ENCODE measurements at regions not wholly inside any gene's neighbourhood (a gene's known extent, or its start where the extent isn't known, plus 50 kb on each side); places are given as distances from the start of the nearest gene placed in this dataset.

GRCh38 chr17:53017227-53017626 lies 805.5 kb upstream of the KIF2B start:
- DNase-seq (ENCODE audit: low spot score in 2 of 2): no peak
- TF ChIP-seq POLR2A (IDR thresholded peaks at IDR 0.05) (no peak), CTCF (IDR thresholded peaks at IDR 0.05) (no peak)
- intact Hi-C loops (cut with DNase I; ENCODE audit: low total_unique reads): no loop called here
- no peak overlapping the region for H3K4me3 ChIP-seq (ENCODE audit: low read depth, poor library complexity, severe bottlenecking)

- H3K4me3 ChIP-seq (ENCODE audit: low read depth, poor library complexity, severe bottlenecking): no peak overlapping the region
- DNase-seq (ENCODE audit: low spot score in 2 of 2): no peak
- TF ChIP-seq CTCF (IDR thresholded peaks at IDR 0.05) (no peak), POLR2A (IDR thresholded peaks at IDR 0.05) (no peak)
- intact Hi-C loops (cut with DNase I; ENCODE audit: low total_unique reads): no loop called here
These were observed 806.6 kb upstream of the KIF2B start for GRCh38 chr17:53016085-53016484.

GRCh38 chr17:53012364-53012763 lies 810.4 kb upstream of the KIF2B start:
- no peak for TF ChIP-seq POLR2A (IDR thresholded peaks at IDR 0.05)
- TF ChIP-seq CTCF (IDR thresholded peaks at IDR 0.05): no peak
- no peak overlapping the region for H3K4me3 ChIP-seq (ENCODE audit: low read depth, poor library complexity, severe bottlenecking)
- DNase-seq (ENCODE audit: low spot score in 2 of 2): no peak
- 85% methylated on average over 2 of the region's 2 CpGs for WGBS, 2 donors
- intact Hi-C loops (cut with DNase I; ENCODE audit: low total_unique reads): no loop called here

- 56 to 75% methylated on average over 1 of the region's 1 CpG for WGBS, 2 donors
- H3K4me3 ChIP-seq (ENCODE audit: low read depth, poor library complexity, severe bottlenecking): no peak overlapping the region
- DNase-seq (ENCODE audit: low spot score in 2 of 2): no peak
- intact Hi-C loops (cut with DNase I; ENCODE audit: low total_unique reads): no loop called here
- TF ChIP-seq POLR2A (IDR thresholded peaks at IDR 0.05) (no peak), CTCF (IDR thresholded peaks at IDR 0.05) (no peak)
These were observed 816.7 kb upstream of the KIF2B start for GRCh38 chr17:53006006-53006405.

- no peak for DNase-seq (ENCODE audit: low spot score in 2 of 2)
- TF ChIP-seq CTCF (IDR thresholded peaks at IDR 0.05): no peak
- TF ChIP-seq POLR2A (IDR thresholded peaks at IDR 0.05): no peak
- intact Hi-C loops (cut with DNase I; ENCODE audit: low total_unique reads): no loop called here
- H3K4me3 ChIP-seq (ENCODE audit: low read depth, poor library complexity, severe bottlenecking): no peak overlapping the region
These were observed 817.8 kb upstream of the KIF2B start for GRCh38 chr17:53004902-53005301.

GRCh38 chr17:52995881-52996280 lies 826.8 kb upstream of the KIF2B start:
- DNase-seq (ENCODE audit: low spot score in 2 of 2): no peak
- no peak overlapping the region for H3K4me3 ChIP-seq (ENCODE audit: low read depth, poor library complexity, severe bottlenecking)
- TF ChIP-seq POLR2A (IDR thresholded peaks at IDR 0.05) (no peak), CTCF (IDR thresholded peaks at IDR 0.05) (no peak)
- intact Hi-C loops (cut with DNase I; ENCODE audit: low total_unique reads): no loop called here
- 73 to 85% methylated on average over 3 of the region's 3 CpGs for WGBS, 2 donors
